ENCODE measurements at regions not wholly inside any gene's neighbourhood (a gene's known extent, or its start where the extent isn't known, plus 50 kb on each side); places are given as distances from the start of the nearest gene placed in this dataset.

DNA sequence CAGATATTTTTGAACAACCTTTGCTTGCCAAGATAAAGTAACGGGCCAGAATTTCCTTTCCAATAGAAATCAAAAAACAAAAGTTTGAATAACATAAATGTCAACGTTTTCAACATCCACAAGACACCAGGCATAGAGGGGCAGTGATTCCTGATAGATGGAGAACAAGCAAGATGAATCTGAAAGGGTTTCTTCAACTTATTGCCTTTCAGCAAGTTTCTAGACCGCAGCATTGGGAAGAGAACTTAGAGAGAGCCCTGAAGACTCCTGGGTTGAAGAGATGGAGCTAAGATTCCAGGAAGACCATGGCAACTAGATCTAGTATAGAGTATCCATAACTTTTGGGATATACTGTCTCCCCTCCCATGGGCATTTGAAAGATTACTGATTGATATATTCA is 751.4 kb upstream of the CTNND2 start:
- no peak overlapping the region for H3K4me3 Mint-ChIP-seq (ENCODE audit: unreplicated experiment)
- H3K9me3 Mint-ChIP-seq (ENCODE audit: unreplicated experiment) = peaks cover 14% of the 10 kb centered on the region
- H3K27ac Mint-ChIP-seq (ENCODE audit: unreplicated experiment) = no peak overlapping the region
- TF ChIP-seq, protein P1, sequence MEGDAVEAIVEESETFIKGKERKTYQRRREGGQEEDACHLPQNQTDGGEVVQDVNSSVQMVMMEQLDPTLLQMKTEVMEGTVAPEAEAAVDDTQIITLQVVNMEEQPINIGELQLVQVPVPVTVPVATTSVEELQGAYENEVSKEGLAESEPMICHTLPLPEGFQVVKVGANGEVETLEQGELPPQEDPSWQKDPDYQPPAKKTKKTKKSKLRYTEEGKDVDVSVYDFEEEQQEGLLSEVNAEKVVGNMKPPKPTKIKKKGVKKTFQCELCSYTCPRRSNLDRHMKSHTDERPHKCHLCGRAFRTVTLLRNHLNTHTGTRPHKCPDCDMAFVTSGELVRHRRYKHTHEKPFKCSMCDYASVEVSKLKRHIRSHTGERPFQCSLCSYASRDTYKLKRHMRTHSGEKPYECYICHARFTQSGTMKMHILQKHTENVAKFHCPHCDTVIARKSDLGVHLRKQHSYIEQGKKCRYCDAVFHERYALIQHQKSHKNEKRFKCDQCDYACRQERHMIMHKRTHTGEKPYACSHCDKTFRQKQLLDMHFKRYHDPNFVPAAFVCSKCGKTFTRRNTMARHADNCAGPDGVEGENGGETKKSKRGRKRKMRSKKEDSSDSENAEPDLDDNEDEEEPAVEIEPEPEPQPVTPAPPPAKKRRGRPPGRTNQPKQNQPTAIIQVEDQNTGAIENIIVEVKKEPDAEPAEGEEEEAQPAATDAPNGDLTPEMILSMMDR (IDR thresholded peaks at IDR 0.05) = no peak
- H3K36me3 Mint-ChIP-seq (ENCODE audit: unreplicated experiment) = no peaks in the 10 kb centered on the region
- DNase-seq (ENCODE audit: extremely low spot score, unreplicated experiment) = no peak
- H3K4me1 Mint-ChIP-seq (ENCODE audit: unreplicated experiment) = no peaks in the 10 kb centered on the region
- no peaks in the 10 kb centered on the region for H3K27me3 Mint-ChIP-seq (ENCODE audit: unreplicated experiment)

DNA sequence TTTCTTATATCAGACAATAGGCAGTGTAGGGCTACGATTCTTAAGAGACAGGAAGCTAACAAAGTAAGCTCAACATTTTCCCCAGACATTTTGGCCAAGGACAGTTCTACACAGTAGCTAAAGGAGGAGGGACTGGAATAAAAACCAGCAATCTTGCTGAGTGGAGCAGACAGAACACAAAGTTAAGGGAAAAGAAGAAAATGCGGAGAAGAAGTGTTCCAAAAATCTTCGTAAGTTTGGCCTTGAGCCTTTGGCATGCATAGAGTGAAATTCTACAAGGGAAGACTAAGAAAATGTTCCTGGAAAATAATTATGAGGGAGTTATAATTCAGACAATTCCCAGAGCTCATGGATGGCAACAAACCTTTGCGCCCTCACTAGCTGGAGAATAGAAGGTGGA is 748.0 kb upstream of the CTNND2 start:
- Mint-ChIP-seq H3K27ac (ENCODE audit: unreplicated experiment) (no peak overlapping the region), H3K9me3 (ENCODE audit: unreplicated experiment) (no peaks in the 10 kb centered on the region), H3K27me3 (ENCODE audit: unreplicated experiment) (no peaks in the 10 kb centered on the region), H3K36me3 (ENCODE audit: unreplicated experiment) (no peaks in the 10 kb centered on the region), H3K4me3 (ENCODE audit: unreplicated experiment) (no peak overlapping the region), H3K4me1 (ENCODE audit: unreplicated experiment) (no peaks in the 10 kb centered on the region)
- TF ChIP-seq, protein P1 (IDR thresholded peaks at IDR 0.05) = no peak
- DNase-seq (ENCODE audit: extremely low spot score, unreplicated experiment) = no peak

DNA sequence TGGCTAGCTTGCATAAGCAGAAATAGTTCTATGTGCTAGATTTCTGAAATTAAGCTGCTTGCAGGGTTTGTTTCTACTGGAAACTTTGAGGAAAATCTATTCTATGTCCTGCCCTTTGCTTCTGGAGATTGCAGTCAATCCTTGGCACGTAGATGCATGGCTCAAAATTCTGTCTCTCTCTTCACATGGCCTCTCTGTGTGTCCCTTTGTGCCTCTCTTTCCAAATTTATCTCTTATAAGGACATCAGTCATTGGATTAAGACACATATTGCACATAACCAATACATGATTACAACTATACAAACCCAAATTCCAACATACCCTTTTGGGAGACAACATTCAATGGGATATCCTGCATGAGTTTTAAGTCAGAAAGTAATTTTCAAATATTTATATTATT is 744.3 kb upstream of the CTNND2 start:
- no peak for DNase-seq (ENCODE audit: extremely low spot score, unreplicated experiment)
- TF ChIP-seq, protein P1 (IDR thresholded peaks at IDR 0.05) = no peak
- H3K36me3 Mint-ChIP-seq (ENCODE audit: unreplicated experiment) = no peaks in the 10 kb centered on the region
- H3K4me1 Mint-ChIP-seq (ENCODE audit: unreplicated experiment) = no peaks in the 10 kb centered on the region
- no peak overlapping the region for H3K27ac Mint-ChIP-seq (ENCODE audit: unreplicated experiment)
- H3K9me3 Mint-ChIP-seq (ENCODE audit: unreplicated experiment) = no peaks in the 10 kb centered on the region
- H3K27me3 Mint-ChIP-seq (ENCODE audit: unreplicated experiment) = no peaks in the 10 kb centered on the region
- no peak overlapping the region for H3K4me3 Mint-ChIP-seq (ENCODE audit: unreplicated experiment)

DNA sequence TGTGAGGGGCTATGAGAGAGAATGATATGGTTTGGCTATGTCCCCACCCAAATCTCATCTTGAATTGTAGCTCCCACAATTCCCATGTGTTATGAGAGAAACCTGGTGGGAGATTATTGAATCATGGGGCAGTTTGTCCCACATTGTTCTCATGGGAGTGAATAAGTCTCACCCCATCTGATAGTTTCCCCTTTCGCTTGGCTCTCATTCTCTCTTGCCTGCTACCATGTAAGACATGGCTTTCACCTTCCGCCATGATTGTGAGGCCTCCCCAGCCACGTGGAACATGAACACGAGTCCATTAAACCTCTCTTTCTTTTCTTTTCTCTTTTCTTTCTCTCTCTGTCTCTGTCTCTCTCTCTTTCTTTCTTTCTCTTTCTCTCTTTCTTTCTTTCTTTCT is 743.4 kb upstream of the CTNND2 start:
- DNase-seq (ENCODE audit: extremely low spot score, unreplicated experiment) = no peak
- Mint-ChIP-seq H3K27me3 (ENCODE audit: unreplicated experiment) (no peaks in the 10 kb centered on the region), H3K4me1 (ENCODE audit: unreplicated experiment) (no peaks in the 10 kb centered on the region), H3K9me3 (ENCODE audit: unreplicated experiment) (no peaks in the 10 kb centered on the region), H3K36me3 (ENCODE audit: unreplicated experiment) (no peaks in the 10 kb centered on the region), H3K4me3 (ENCODE audit: unreplicated experiment) (no peak overlapping the region), H3K27ac (ENCODE audit: unreplicated experiment) (no peak overlapping the region)
- TF ChIP-seq, protein P1 (IDR thresholded peaks at IDR 0.05) = no peak

DNA sequence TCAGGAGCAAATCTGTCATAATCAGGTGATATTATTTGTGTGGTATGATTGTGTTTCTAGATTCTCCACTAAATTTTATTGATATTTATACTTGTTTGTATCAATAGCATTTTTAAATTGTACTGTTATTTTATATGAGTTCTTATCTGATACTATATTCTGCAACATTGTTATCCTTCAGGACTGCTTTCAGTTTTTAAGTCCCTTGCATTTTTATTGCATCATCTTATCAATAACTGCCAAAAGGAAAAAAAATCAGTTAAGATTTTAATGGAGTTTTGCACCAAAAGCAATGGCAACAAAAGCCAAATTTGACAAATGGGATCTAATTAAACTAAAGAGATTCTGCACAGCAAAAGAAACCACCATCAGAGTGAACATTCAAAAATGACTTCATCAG is 741.3 kb upstream of the CTNND2 start:
- TF ChIP-seq, protein P1 (IDR thresholded peaks at IDR 0.05) = no peak
- no peaks in the 10 kb centered on the region for H3K27me3 Mint-ChIP-seq (ENCODE audit: unreplicated experiment)
- no peaks in the 10 kb centered on the region for H3K4me1 Mint-ChIP-seq (ENCODE audit: unreplicated experiment)
- H3K36me3 Mint-ChIP-seq (ENCODE audit: unreplicated experiment) = no peaks in the 10 kb centered on the region
- no peak for DNase-seq (ENCODE audit: extremely low spot score, unreplicated experiment)
- no peak overlapping the region for H3K4me3 Mint-ChIP-seq (ENCODE audit: unreplicated experiment)
- H3K27ac Mint-ChIP-seq (ENCODE audit: unreplicated experiment) = no peak overlapping the region
- no peaks in the 10 kb centered on the region for H3K9me3 Mint-ChIP-seq (ENCODE audit: unreplicated experiment)
